ENCODE measurements at regions not wholly inside any gene's neighbourhood (a gene's known extent, or its start where the extent isn't known, plus 50 kb on each side); places are given as distances from the start of the nearest gene placed in this dataset.

DNA sequence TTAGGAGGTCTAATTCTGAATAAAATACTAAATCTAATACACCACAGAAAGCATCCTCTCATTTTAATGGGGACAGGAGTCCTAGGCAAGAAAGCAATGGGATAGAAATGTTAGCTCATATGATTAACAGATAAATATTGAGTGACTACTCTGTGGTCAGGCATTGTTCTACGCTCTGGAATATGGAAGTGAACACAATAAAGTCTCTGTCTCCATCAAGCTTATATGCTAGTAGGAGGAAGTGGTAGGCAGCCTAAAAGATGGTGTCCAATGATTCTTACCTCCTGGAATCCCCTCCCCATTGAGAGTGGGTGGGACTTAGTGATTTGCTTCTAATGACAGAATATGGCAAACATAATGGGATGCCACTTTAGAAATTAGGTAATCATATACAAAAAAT is 160.3 kb upstream of the PDGFD start:
- DNase-seq = no peak

- no peak for DNase-seq
Measured at GRCh38 chr11:104323841-104324240, 159.9 kb upstream of the PDGFD start.

- DNase-seq = no peak
Measured at GRCh38 chr11:104322696-104323095, 158.7 kb upstream of the PDGFD start.

DNA sequence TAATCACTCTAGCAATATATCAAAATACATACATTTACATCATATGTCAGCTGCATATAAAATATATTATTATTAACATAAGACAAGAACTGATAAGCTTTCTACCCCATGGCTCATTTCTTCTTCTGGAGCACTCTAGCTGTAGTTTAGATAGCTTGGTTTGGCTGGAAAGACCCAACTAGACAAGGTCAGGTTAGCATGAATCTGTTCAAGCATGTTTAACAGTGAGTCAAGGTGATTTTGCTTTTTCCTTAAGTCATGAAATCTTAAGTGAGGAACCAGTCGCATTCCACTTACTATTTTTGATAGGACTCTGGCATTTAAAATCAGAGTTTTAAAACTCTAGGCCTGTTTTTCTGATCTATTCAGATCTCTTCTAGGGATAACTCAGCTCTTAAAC is 157.0 kb upstream of the PDGFD start:
- no peak for DNase-seq

DNA sequence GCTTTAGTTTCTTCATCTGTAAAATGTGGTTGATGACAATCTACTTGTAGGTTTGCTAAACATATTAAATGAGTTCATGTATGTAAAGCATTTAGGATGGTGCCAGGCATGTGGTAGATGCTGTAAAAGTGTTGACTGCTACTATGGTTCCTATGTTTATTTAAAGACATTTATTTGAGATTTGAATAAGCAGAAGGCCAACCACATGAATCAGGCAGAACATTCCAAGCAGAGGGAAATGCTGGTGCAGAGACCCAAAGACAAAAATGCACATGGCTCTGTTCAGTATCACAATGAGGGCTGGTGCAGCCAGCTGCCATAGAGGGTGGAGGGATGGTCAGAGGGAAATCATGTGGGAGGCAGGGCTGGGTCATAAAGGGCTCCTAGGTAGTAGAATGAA is 156.2 kb upstream of the PDGFD start:
- DNase-seq = peak; percentile 6

DNA sequence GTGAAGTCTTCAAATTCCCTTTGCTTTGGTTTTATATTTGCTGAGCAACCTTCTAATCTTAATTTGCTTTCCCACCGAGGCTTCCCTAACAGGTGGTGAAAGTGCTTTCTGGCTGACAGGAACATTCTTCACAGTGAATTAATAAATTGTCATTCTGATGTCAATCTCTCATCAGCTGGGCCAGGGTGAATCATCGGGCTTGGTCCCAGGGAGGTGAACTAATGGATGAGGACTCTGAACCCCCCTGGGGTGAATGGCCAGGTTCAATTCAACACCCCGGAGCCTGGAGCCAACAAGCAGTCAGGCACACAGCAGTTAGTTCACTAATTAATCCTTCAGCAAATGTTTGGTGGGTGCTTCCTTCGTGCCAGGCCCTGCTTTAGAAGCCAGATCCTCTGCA is 155.4 kb upstream of the PDGFD start:
- no peak for DNase-seq

DNA sequence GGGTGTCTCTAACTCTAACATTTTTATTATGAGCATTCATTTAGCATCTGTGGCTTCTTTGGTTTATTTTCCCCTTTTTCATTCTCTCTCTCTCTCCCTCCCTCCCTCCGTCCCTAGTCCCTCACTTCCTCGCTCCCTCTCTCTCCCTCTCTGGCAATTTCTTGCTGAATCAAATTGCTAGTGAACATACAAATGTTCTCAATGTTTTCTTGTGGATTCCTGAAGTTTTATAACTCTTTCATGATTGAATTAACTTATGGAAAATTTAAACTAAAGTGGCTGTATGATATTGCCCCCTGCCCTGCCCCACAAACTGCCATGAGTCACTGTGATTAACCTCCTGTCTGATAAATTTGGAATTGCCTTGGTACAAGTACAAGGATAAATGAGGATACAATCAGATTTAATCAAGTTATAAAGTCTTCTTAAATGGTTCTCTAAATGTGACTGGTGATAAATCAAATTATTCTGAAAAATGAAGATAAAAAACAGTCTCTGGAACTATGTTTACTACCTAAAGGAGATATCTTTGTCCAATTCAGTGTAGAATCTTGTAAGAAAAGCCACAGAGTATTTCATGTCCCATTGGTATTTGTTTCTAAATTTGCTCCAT is 143.0 kb upstream of the PDGFD start:
- DNase-seq = no peak

DNA sequence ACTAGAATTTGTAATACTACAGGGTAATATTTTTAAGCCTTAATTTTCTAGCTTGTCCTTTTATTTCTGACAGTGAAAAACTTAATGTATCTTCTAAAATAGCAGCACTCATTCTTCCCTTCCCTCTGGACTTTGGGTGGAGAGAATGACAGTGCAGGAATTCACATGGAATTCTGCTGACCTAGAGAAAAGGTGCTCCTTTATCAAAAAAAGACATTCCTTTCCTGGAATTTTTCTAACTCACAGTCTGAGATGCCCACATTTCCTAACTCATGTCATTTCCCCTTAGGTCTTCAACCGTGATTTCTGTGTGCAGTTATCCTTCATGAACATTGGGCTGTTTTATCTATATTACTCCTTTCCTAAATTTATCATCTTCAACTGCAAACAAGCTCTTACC is 137.8 kb upstream of the PDGFD start:
- DNase-seq = no peak

DNA sequence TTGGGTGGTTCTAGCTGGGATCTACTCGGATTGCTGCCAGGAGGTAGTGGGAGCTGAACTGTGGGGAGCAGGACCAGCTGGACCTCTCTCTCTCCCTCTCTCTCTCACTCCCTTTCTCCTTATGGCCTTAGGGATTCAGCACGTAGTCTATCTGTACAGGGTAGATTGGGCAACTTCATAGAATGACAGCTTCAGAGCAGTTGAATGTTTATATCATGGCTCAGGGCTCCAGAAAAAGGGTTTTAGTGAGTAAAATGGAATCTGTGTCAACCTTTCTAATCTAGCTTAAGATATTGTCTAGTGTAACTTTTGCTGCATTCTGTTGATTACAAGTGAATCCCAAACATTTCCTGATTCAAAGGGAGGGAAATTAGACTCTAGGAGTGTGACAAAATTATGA is 127.7 kb upstream of the PDGFD start:
- no peak for DNase-seq

DNA sequence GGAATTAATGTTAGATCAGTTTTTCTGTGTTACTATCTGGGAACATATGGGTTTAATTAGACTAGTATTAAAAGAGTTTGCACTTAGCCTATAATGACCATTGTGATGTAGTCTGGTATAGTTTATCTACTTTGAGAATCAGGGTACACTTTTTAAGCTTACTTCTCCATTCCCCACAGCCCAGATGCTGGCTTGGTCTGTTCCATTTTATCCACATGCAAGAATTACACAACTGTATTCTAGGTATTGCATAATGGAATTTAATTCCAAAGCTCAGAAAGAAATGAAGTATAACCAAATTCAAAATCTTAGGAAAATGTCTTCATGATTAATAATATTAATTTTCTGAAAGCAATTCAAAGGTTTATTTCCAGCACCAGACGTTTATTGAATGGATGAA is 122.2 kb upstream of the PDGFD start:
- no peak for DNase-seq

DNA sequence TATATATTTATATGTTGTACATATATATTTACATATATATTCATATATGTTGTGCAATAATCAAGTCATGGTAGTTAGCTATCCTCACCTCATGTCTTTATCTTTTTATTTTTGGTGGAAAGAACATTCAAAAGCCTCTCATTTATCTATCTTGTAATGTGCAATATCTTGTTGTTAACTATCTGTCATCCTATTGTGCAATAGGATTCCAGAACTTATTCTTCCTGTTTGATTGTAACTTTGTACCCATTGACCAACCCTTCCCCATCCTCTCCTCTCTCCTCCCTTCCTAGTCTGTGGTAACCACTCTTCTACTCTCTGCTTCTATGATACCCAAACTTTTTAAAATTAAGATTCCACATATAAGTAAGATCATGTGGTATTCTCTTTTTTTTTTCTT is 115.6 kb upstream of the PDGFD start:
- DNase-seq = no peak

- DNase-seq = no peak
Measured at GRCh38 chr11:104275992-104276391, 112.0 kb upstream of the PDGFD start.

DNA sequence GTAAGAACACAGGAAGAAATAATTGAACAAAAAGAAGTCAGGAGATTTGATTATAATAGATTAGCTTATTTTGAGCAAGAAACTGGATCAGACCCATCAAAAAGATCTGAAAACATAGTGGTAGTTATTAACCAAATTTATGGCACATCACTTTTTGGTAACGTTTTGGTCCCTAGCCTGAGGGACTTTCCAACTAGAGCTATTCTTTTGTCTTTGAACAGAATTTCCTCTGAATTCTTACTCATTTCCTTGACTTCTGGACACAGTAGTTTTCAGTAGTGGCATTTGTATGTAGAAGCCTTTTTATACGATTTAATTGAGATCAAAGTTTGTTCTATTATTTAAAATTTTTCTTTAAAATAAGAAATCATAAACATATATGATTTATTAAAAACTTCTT is 96.5 kb upstream of the PDGFD start:
- DNase-seq = no peak

GRCh38 chr11:104259121-104259610 is 95.2 kb upstream of the PDGFD start:
- no peak for DNase-seq

- no peak for DNase-seq
Measured at GRCh38 chr11:104256525-104256924, 92.6 kb upstream of the PDGFD start.

- DNase-seq = peak; percentile 44
Measured at GRCh38 chr11:104254347-104254746, 90.4 kb upstream of the PDGFD start.

- DNase-seq = no peak
Measured at GRCh38 chr11:104246590-104246989, 82.6 kb upstream of the PDGFD start.

GRCh38 chr11:104238916-104239315 is 75.0 kb upstream of the PDGFD start:
- DNase-seq = no peak

DNA sequence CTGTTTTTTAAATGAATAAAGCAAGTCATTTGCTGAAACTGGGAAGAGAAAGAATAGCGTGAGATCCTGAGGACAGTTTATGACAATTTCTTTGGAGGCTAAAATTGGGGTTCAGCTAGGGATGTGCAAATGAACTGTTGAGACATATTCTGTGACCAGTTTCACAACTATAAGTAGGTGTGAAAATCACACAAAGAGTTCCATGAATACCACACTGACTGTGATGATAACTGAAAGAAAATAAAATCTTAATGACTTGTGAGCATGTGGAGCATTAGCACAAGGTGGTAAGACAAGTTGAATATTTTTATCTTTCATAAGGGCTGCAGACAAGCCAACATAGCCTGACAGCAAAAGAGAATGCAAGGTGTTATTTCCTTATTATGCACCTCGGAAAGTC is 61.1 kb upstream of the PDGFD start:
- DNase-seq = no peak

GRCh38 chr11:104222464-104222863 is 58.5 kb upstream of the PDGFD start:
- no peak for DNase-seq

- DNase-seq = no peak
Measured at GRCh38 chr11:104221455-104221854, 57.5 kb upstream of the PDGFD start.

GRCh38 chr11:104219096-104219495 is 55.1 kb upstream of the PDGFD start:
- no peak for DNase-seq

DNA sequence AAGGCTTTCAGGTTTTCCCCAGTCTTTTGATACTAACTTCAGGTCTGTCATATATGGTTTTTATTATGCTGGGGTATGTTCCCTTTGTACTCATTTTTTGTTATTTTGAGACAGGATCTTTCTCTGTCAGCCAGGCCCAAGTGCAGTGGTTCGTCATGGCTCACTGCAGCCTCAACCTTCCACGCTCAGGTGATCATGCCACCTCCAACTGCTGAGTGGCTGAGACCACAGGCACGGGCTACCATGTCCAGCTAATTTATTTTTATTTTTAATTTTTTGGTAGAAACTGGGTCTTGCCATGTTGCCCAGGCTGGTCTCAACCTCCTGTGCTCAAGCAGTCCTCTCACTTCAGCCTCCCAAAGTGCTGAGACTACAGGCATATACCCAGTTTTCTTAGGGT is 50.6 kb upstream of the PDGFD start:
- no peak for DNase-seq

Data from fibroblast of skin of right quadriceps (primary cell).